Thyroid gland (tissue), 4 donors: ENCODE measurements at regions not wholly inside any gene's neighbourhood (a gene's known extent, or its start where the extent isn't known, plus 50 kb on each side); places are given as distances from the start of the nearest gene placed in this dataset.

Source experiments
- POLR2A ChIP-seq, 2 donors: fragments of 450-650 bp; IDR thresholded peaks; one replicate each; pipeline ENCODE4 v1.6.1; 2017; ENCODE audit warnings: antibody characterized with exemption in 2 of 2, mild to moderate bottlenecking in 2 of 2, moderate library complexity in 1 of 2
- TF ChIP-seq, protein P1 (sequence below), 6 experiments: fragments of 200-600 bp in 3 of 6; fragments of 450-650 bp in 3 of 6; sonication (generic) in 3 of 6; IDR thresholded peaks; one replicate each; pipeline ENCODE4 v1.5.1; 2016 to 2019; ENCODE audit warnings: antibody characterized with exemption in 6 of 6, mild to moderate bottlenecking in 2 of 6, inconsistent platforms in 1 of 6, moderate library complexity in 1 of 6

DNA sequence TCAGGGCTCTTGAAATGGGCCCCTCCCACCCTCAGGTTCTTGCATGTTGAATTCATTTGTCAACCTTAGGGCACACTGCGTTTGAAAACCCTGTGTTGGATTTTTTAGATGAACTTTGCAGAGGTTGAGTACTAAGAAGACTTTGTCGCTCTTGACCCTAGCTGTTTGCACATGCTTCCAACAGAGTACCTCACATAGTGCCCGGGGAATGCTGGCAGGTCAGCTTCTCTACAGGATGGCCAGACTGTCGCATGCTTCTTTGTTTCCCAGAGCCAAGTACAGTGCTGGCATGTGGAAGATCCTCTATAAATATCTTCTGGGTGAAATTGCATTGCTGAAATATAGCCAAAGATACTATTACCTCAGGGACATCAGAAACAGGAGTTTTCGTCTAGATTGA, 59.9 kb downstream of the FAT3 start:
- TF ChIP-seq, protein P1, sequence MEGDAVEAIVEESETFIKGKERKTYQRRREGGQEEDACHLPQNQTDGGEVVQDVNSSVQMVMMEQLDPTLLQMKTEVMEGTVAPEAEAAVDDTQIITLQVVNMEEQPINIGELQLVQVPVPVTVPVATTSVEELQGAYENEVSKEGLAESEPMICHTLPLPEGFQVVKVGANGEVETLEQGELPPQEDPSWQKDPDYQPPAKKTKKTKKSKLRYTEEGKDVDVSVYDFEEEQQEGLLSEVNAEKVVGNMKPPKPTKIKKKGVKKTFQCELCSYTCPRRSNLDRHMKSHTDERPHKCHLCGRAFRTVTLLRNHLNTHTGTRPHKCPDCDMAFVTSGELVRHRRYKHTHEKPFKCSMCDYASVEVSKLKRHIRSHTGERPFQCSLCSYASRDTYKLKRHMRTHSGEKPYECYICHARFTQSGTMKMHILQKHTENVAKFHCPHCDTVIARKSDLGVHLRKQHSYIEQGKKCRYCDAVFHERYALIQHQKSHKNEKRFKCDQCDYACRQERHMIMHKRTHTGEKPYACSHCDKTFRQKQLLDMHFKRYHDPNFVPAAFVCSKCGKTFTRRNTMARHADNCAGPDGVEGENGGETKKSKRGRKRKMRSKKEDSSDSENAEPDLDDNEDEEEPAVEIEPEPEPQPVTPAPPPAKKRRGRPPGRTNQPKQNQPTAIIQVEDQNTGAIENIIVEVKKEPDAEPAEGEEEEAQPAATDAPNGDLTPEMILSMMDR (IDR thresholded peaks at IDR 0.05), result no peak
- no peak for TF ChIP-seq POLR2A (IDR thresholded peaks at IDR 0.05)
